ENCODE measurements at regions not wholly inside any gene's neighbourhood (a gene's known extent, or its start where the extent isn't known, plus 50 kb on each side); places are given as distances from the start of the nearest gene placed in this dataset.

DNA sequence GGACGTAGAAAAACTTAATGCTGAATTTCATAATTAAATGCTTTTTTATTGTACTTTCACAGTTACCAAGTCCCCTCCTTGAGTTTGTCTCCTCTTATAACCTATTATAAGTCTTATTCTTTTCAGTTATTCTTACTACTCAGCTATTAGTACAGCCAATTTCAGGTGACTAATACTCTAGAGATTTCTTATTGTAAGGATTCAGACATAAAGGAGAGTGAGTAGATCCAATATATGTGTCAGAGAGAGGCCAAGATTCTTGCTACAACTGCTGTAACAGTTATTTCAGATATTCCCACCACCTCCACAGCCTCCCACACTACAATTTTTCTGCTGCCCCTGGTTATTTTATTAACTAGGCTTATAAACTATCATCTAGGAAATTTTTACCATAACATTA lies 274.5 kb downstream of the GPAT3 start:
- TF ChIP-seq, protein P1, sequence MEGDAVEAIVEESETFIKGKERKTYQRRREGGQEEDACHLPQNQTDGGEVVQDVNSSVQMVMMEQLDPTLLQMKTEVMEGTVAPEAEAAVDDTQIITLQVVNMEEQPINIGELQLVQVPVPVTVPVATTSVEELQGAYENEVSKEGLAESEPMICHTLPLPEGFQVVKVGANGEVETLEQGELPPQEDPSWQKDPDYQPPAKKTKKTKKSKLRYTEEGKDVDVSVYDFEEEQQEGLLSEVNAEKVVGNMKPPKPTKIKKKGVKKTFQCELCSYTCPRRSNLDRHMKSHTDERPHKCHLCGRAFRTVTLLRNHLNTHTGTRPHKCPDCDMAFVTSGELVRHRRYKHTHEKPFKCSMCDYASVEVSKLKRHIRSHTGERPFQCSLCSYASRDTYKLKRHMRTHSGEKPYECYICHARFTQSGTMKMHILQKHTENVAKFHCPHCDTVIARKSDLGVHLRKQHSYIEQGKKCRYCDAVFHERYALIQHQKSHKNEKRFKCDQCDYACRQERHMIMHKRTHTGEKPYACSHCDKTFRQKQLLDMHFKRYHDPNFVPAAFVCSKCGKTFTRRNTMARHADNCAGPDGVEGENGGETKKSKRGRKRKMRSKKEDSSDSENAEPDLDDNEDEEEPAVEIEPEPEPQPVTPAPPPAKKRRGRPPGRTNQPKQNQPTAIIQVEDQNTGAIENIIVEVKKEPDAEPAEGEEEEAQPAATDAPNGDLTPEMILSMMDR (IDR thresholded peaks at IDR 0.05): no peak
- TF ChIP-seq POLR2A (IDR thresholded peaks at IDR 0.05; ENCODE audit: low read depth) (no peak), EP300 (IDR thresholded peaks at IDR 0.05) (no peak)
